GM23338 (cell line): ENCODE measurements at regions not wholly inside any gene's neighbourhood (a gene's known extent, or its start where the extent isn't known, plus 50 kb on each side); places are given as distances from the start of the nearest gene placed in this dataset.

ENCODE experiments used
- ATAC-seq: fragments of 200-7000 bp; cut with Tn5 transposase; 3 replicates; pipeline ENCODE4 v1.9.1; 2020
- DNase-seq: peaks from one replicate; pipeline ENCODE4 v3.0.0-alpha.2; 2015; ENCODE audit warnings: low spot score
- H2AFZ ChIP-seq: fragments of 200-600 bp; sonication (generic); 2 replicates; pipeline ENCODE4 v1.8.0; 2016; ENCODE audit warnings: antibody characterized with exemption, mild to moderate bottlenecking, moderate library complexity
- H3F3A ChIP-seq: fragments of 200-600 bp; sonication (generic); replicated peaks from 2 replicates; pipeline ENCODE4 v1.8.0; 2017; ENCODE audit warnings: antibody characterized with exemption, mixed run types, low read depth
- H3K27ac ChIP-seq: fragments of 200-600 bp; sonication (generic); 2 replicates; pipeline ENCODE4 v1.6.1; 2016; ENCODE audit warnings: low read depth
- H3K27me3 ChIP-seq: fragments of 200-600 bp; sonication (generic); 2 replicates; pipeline ENCODE4 v1.8.0; 2016; ENCODE audit warnings: mild to moderate bottlenecking, mixed run types, moderate library complexity; ENCODE audit not compliant: insufficient read depth
- H3K36me3 ChIP-seq: fragments of 200-600 bp; sonication (generic); 2 replicates; pipeline ENCODE4 v1.8.0; 2016; ENCODE audit warnings: mild to moderate bottlenecking; ENCODE audit not compliant: insufficient read depth
- H3K4me1 ChIP-seq: fragments of 200-600 bp; sonication (generic); 2 replicates; pipeline ENCODE4 v1.8.0; 2016; ENCODE audit warnings: mild to moderate bottlenecking, moderate library complexity; ENCODE audit not compliant: insufficient read depth
- H3K4me2 ChIP-seq: fragments of 200-600 bp; sonication (generic); 2 replicates; pipeline ENCODE4 v1.7.1; 2017; ENCODE audit warnings: mixed run types
- H3K4me3 ChIP-seq: fragments of 200-600 bp; sonication (generic); 2 replicates; pipeline ENCODE4 v1.6.1; 2016; ENCODE audit warnings: mixed run types
- H3K79me2 ChIP-seq: fragments of 200-600 bp; sonication (generic); replicated peaks from 2 replicates; pipeline ENCODE4 v1.8.0; 2017; ENCODE audit warnings: mild to moderate bottlenecking; ENCODE audit not compliant: insufficient read depth
- H3K9me2 ChIP-seq: fragments of 200-600 bp; sonication (generic); 2 replicates; pipeline ENCODE4 v1.8.0; 2017; ENCODE audit not compliant: insufficient read depth
- H4K20me1 ChIP-seq: fragments of 200-600 bp; sonication (generic); replicated peaks from 2 replicates; pipeline ENCODE4 v1.8.0; 2017; ENCODE audit warnings: mild to moderate bottlenecking; ENCODE audit not compliant: insufficient read depth
- H3K27ac Mint-ChIP-seq: 2 replicates; pipeline ENCODE4 v1.8.0; 2020; ENCODE audit warnings: inconsistent platforms, mild to moderate bottlenecking, moderate library complexity, mixed read lengths
- H3K27me3 Mint-ChIP-seq: 3 replicates; pipeline ENCODE4 v1.8.0; 2022; ENCODE audit warnings: low read depth, mild to moderate bottlenecking, moderate library complexity, mixed read lengths, inconsistent platforms; ENCODE audit not compliant: insufficient read depth, poor library complexity
- H3K36me3 Mint-ChIP-seq: 3 replicates; pipeline ENCODE4 v1.8.0; 2021; ENCODE audit warnings: low read depth, mild to moderate bottlenecking, inconsistent platforms, moderate library complexity, mixed read lengths
- H3K4me1 Mint-ChIP-seq: 3 replicates; pipeline ENCODE4 v1.8.0; 2020; ENCODE audit warnings: mild to moderate bottlenecking, inconsistent platforms, mixed read lengths
- H3K4me3 Mint-ChIP-seq: 3 replicates; pipeline ENCODE4 v1.8.0; 2021; ENCODE audit warnings: moderate library complexity, mild to moderate bottlenecking, inconsistent platforms, mixed read lengths
- H3K9me3 Mint-ChIP-seq: 3 replicates; pipeline ENCODE4 v1.8.0; 2020; ENCODE audit warnings: moderate library complexity, mild to moderate bottlenecking, inconsistent platforms, mixed read lengths
- CTCF ChIP-seq, 2 experiments: fragments of 200-600 bp in 1 of 2; sonication (generic) in 1 of 2; conservative IDR thresholded peaks; 2 replicates each; pipeline versions ENCODE4 v1.5.1 to v1.6.1; 2016 to 2017; ENCODE audit warnings: antibody characterized with exemption in 2 of 2, low read depth in 2 of 2, mild to moderate bottlenecking in 2 of 2, moderate library complexity in 1 of 2
- NANOG ChIP-seq: IDR thresholded peaks from 2 replicates; pipeline ENCODE4 v1.6.1; 2016; ENCODE audit warnings: antibody characterized with exemption, borderline replicate concordance
- POLR2AphosphoS5 ChIP-seq: IDR thresholded peaks from 2 replicates; pipeline ENCODE4 v1.6.1; 2016; ENCODE audit warnings: antibody characterized with exemption, low read depth
- REST ChIP-seq: IDR thresholded peaks from one replicate; pipeline ENCODE4 v1.6.1; 2018; ENCODE audit warnings: antibody characterized with exemption; ENCODE audit not compliant: unreplicated experiment
- ZNF114 ChIP-seq: fragments of 250-450 bp; sonication (Bioruptor Pico); IDR thresholded peaks from 2 replicates; pipeline ENCODE4 v1.5.0; 2020; ENCODE audit warnings: mild to moderate bottlenecking, moderate library complexity
- ZNF331 ChIP-seq: fragments of 250-450 bp; sonication (Bioruptor Pico); IDR thresholded peaks from 2 replicates; pipeline ENCODE4 v1.5.0; 2020; ENCODE audit warnings: low read depth, mild to moderate bottlenecking, moderate library complexity
- TF ChIP-seq, protein P1 (sequence below): IDR thresholded peaks from 2 replicates; pipeline ENCODE4 v1.6.1; 2016; ENCODE audit warnings: antibody characterized with exemption
- TF ChIP-seq, protein P2 (sequence below): fragments of 250-450 bp; sonication (Bioruptor Pico); IDR thresholded peaks from 2 replicates; pipeline ENCODE4 v1.5.0; 2020; ENCODE audit warnings: mild to moderate bottlenecking, moderate library complexity

GRCh38 chr11:28736256-28736655 lies 628.1 kb downstream of the METTL15 start (continued):
- TF ChIP-seq CTCF (conservative IDR thresholded peaks at IDR 0.05; ENCODE audit: low read depth in 2 of 2) (no peak), NANOG (no peak), POLR2AphosphoS5 (no peak), ZNF331 (CRISPR knock-in tag) (no peak), ZNF114 (no peak), REST (no peak)
- TF ChIP-seq, protein P1, sequence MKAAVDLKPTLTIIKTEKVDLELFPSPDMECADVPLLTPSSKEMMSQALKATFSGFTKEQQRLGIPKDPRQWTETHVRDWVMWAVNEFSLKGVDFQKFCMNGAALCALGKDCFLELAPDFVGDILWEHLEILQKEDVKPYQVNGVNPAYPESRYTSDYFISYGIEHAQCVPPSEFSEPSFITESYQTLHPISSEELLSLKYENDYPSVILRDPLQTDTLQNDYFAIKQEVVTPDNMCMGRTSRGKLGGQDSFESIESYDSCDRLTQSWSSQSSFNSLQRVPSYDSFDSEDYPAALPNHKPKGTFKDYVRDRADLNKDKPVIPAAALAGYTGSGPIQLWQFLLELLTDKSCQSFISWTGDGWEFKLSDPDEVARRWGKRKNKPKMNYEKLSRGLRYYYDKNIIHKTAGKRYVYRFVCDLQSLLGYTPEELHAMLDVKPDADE: no peak

GRCh38 chr11:28735511-28735910 lies 627.3 kb downstream of the METTL15 start:
- no peak for DNase-seq
- Mint-ChIP-seq H3K27me3 (no peaks in the 10 kb centered on the region), H3K4me1 (peaks cover 33% of the 10 kb centered on the region), H3K9me3 (no peaks in the 10 kb centered on the region; the same call in 2 of the 3 replicates), H3K4me3 (no peak overlapping the region), H3K27ac (no peak overlapping the region), H3K36me3 (no peaks in the 10 kb centered on the region)
- no peak for ATAC-seq
- Histone ChIP-seq H3K36me3 (no peaks in the 10 kb centered on the region), H3K9me2 (peaks cover 14% of the 10 kb centered on the region), H3K27me3 (no peaks in the 10 kb centered on the region), H4K20me1 (no peaks in the 10 kb centered on the region), H3K27ac (no peak overlapping the region), H3F3A (no peaks in the 10 kb centered on the region), H3K79me2 (no peaks in the 10 kb centered on the region), H2AFZ (no peak overlapping the region), H3K4me3 (no peak overlapping the region), H3K4me2 (no peak overlapping the region), H3K4me1 (peaks cover 18% of the 10 kb centered on the region)
- TF ChIP-seq, protein P1: no peak
- TF ChIP-seq, protein P2, sequence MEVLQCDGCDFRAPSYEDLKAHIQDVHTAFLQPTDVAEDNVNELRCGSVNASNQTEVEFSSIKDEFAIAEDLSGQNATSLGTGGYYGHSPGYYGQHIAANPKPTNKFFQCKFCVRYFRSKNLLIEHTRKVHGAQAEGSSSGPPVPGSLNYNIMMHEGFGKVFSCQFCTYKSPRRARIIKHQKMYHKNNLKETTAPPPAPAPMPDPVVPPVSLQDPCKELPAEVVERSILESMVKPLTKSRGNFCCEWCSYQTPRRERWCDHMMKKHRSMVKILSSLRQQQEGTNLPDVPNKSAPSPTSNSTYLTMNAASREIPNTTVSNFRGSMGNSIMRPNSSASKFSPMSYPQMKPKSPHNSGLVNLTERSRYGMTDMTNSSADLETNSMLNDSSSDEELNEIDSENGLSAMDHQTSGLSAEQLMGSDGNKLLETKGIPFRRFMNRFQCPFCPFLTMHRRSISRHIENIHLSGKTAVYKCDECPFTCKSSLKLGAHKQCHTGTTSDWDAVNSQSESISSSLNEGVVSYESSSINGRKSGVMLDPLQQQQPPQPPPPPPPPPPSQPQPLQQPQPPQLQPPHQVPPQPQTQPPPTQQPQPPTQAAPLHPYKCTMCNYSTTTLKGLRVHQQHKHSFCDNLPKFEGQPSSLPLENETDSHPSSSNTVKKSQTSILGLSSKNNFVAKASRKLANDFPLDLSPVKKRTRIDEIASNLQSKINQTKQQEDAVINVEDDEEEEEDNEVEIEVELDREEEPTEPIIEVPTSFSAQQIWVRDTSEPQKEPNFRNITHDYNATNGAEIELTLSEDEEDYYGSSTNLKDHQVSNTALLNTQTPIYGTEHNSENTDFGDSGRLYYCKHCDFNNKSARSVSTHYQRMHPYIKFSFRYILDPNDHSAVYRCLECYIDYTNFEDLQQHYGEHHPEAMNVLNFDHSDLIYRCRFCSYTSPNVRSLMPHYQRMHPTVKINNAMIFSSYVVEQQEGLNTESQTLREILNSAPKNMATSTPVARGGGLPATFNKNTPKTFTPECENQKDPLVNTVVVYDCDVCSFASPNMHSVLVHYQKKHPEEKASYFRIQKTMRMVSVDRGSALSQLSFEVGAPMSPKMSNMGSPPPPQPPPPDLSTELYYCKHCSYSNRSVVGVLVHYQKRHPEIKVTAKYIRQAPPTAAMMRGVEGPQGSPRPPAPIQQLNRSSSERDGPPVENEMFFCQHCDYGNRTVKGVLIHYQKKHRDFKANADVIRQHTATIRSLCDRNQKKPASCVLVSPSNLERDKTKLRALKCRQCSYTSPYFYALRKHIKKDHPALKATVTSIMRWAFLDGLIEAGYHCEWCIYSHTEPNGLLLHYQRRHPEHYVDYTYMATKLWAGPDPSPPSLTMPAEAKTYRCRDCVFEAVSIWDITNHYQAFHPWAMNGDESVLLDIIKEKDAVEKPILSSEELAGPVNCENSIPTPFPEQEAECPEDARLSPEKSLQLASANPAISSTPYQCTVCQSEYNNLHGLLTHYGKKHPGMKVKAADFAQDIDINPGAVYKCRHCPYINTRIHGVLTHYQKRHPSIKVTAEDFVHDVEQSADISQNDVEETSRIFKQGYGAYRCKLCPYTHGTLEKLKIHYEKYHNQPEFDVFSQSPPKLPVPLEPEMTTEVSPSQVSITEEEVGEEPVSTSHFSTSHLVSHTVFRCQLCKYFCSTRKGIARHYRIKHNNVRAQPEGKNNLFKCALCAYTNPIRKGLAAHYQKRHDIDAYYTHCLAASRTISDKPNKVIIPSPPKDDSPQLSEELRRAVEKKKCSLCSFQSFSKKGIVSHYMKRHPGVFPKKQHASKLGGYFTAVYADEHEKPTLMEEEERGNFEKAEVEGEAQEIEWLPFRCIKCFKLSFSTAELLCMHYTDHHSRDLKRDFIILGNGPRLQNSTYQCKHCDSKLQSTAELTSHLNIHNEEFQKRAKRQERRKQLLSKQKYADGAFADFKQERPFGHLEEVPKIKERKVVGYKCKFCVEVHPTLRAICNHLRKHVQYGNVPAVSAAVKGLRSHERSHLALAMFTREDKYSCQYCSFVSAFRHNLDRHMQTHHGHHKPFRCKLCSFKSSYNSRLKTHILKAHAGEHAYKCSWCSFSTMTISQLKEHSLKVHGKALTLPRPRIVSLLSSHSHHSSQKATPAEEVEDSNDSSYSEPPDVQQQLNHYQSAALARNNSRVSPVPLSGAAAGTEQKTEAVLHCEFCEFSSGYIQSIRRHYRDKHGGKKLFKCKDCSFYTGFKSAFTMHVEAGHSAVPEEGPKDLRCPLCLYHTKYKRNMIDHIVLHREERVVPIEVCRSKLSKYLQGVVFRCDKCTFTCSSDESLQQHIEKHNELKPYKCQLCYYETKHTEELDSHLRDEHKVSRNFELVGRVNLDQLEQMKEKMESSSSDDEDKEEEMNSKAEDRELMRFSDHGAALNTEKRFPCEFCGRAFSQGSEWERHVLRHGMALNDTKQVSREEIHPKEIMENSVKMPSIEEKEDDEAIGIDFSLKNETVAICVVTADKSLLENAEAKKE: no peak
